Peyer's patch (tissue), 4 donors: ENCODE measurements at regions not wholly inside any gene's neighbourhood (a gene's known extent, or its start where the extent isn't known, plus 50 kb on each side); places are given as distances from the start of the nearest gene placed in this dataset.

ENCODE experiments used
- DNase-seq, 3 donors: peaks; one replicate each; pipeline ENCODE4 v3.0.0-alpha.2; 2017 to 2019
- H3K27ac ChIP-seq, 4 donors: fragments of 200-600 bp; sonication (generic); one replicate each; pipeline ENCODE4 v1.5.1; 2016 to 2019
- H3K27me3 ChIP-seq, 2 donors: fragments of 200-600 bp; sonication (generic); one replicate each; pipeline ENCODE4 v1.5.1; 2019
- H3K36me3 ChIP-seq, 3 donors: fragments of 200-600 bp; sonication (generic); one replicate each; pipeline ENCODE4 v1.5.1; 2016 to 2019
- H3K4me1 ChIP-seq, 4 donors: fragments of 200-600 bp; sonication (generic); one replicate each; pipeline ENCODE4 v1.5.1; 2016 to 2019
- H3K4me3 ChIP-seq, 4 donors: fragments of 200-600 bp; sonication (generic); 1 replicate in 3 of 4; 2 replicates in 1 of 4; pipeline ENCODE4 v1.5.1; 2016 to 2019; ENCODE audit warnings: mild to moderate bottlenecking in 1 of 4
- H3K9me3 ChIP-seq, 4 donors: fragments of 200-600 bp; sonication (generic); one replicate each; pipeline ENCODE4 v1.5.1; 2016 to 2019; ENCODE audit warnings: mild to moderate bottlenecking in 1 of 4
- POLR2A ChIP-seq, 2 donors: fragments of 450-650 bp; IDR thresholded peaks; one replicate each; pipeline ENCODE4 v1.5.1; 2017; ENCODE audit warnings: antibody characterized with exemption in 2 of 2, mild to moderate bottlenecking in 2 of 2, moderate library complexity in 2 of 2
- TF ChIP-seq, protein P1 (sequence below), 6 experiments: fragments of 450-650 bp in 4 of 6; fragments of 200-600 bp in 2 of 6; sonication (generic) in 1 of 6; IDR thresholded peaks; one replicate each; pipeline ENCODE4 v1.5.1; 2017 to 2019; ENCODE audit warnings: antibody characterized with exemption in 6 of 6, mild to moderate bottlenecking in 3 of 6, moderate library complexity in 1 of 6

DNA sequence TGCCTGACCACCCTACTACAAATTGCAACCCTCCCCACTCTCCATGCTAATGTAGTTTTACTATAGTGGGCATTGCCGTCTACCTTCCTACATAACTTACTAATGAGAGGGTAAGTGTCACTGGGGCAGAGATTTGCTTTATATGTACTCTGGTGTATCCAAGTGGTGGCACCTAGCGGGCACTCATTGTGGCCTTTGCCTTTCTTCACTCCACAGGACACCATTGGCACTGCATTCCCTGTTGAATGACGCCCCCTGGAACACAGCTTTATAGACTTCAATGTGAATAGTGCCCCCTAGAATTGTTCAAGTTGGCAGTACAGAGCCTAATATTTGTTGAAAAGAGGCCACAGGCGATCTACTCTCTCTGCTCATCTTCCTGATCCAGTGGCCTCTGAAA, 215.8 kb downstream of the MID1IP1 start:
- TF ChIP-seq, protein P1, sequence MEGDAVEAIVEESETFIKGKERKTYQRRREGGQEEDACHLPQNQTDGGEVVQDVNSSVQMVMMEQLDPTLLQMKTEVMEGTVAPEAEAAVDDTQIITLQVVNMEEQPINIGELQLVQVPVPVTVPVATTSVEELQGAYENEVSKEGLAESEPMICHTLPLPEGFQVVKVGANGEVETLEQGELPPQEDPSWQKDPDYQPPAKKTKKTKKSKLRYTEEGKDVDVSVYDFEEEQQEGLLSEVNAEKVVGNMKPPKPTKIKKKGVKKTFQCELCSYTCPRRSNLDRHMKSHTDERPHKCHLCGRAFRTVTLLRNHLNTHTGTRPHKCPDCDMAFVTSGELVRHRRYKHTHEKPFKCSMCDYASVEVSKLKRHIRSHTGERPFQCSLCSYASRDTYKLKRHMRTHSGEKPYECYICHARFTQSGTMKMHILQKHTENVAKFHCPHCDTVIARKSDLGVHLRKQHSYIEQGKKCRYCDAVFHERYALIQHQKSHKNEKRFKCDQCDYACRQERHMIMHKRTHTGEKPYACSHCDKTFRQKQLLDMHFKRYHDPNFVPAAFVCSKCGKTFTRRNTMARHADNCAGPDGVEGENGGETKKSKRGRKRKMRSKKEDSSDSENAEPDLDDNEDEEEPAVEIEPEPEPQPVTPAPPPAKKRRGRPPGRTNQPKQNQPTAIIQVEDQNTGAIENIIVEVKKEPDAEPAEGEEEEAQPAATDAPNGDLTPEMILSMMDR (IDR thresholded peaks at IDR 0.05), result peak in 3 of 6 experiments; percentile 48 to 66 (median 63)
- no peak for TF ChIP-seq POLR2A (IDR thresholded peaks at IDR 0.05)
- Histone ChIP-seq H3K4me3 (peak overlapping the region in 1 of 4 donors; percentile 6), H3K36me3 (no peaks in the 10 kb centered on the region), H3K9me3 (no peaks in the 10 kb centered on the region), H3K27ac (peak overlapping the region in 3 of 4 donors; percentile 22 to 78 (median 63)), H3K27me3 (no peaks in the 10 kb centered on the region), H3K4me1 (no peaks in the 10 kb centered on the region)
- DNase-seq, result peak in 1 of 3 donors; percentile 58

DNA sequence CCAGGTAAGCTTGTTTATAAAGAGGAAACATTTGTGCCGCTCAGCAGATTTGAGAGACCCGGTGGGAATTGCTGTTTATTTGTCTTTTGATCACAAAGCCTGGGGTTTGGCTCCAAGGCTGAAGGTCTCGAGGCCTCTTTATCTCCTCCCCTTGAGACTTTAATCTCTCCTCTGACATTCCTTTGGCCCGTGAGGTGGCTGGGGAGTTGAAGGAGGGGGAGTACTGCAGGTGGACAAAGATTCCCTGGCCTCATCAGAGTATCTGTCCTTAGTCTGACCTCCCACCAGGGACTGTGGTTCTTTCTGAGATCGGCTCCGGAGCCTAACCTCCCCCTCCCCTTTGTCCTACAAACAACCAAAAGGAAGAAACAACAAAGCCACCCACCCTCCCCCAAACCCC, 216.5 kb downstream of the MID1IP1 start:
- H3K4me3 ChIP-seq, result no peak overlapping the region
- TF ChIP-seq, protein P1 (IDR thresholded peaks at IDR 0.05), result no peak
- no peak for TF ChIP-seq POLR2A (IDR thresholded peaks at IDR 0.05)
- no peak for DNase-seq
- H3K36me3 ChIP-seq, result no peaks in the 10 kb centered on the region
- H3K27me3 ChIP-seq, result no peaks in the 10 kb centered on the region
- H3K4me1 ChIP-seq, result no peaks in the 10 kb centered on the region
- no peaks in the 10 kb centered on the region for H3K9me3 ChIP-seq
- peak overlapping the region in 3 of 4 donors; percentile 22 to 78 (median 63) for H3K27ac ChIP-seq

DNA sequence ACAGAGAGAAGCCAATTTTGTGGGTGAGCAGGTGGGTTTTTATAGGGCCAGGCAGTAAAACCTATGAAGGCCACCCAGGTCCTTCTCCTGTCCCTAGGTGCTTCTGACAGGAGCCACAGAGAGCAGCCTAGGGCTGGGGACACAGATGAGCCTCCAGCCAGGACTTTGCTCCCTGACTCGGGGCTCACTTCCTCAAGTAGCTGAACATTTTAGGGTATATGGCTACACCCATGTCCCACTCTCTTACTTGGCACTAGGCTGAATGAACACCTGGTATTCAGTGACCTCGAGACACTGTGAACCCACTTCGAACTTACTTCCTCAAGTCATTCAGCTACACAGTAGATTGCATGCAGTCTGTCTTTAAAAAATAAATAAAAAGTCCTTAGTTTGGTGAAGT, 217.3 kb downstream of the MID1IP1 start:
- no peak overlapping the region for H3K4me3 ChIP-seq
- DNase-seq, result peak in 1 of 3 donors; percentile 51
- H3K9me3 ChIP-seq, result no peaks in the 10 kb centered on the region
- no peaks in the 10 kb centered on the region for H3K36me3 ChIP-seq
- H3K27ac ChIP-seq, result peak overlapping the region in 3 of 4 donors; percentile 12 to 78 (median 56)
- TF ChIP-seq, protein P1 (IDR thresholded peaks at IDR 0.05), result no peak
- TF ChIP-seq POLR2A (IDR thresholded peaks at IDR 0.05), result no peak
- no peaks in the 10 kb centered on the region for H3K27me3 ChIP-seq
- no peaks in the 10 kb centered on the region for H3K4me1 ChIP-seq

DNA sequence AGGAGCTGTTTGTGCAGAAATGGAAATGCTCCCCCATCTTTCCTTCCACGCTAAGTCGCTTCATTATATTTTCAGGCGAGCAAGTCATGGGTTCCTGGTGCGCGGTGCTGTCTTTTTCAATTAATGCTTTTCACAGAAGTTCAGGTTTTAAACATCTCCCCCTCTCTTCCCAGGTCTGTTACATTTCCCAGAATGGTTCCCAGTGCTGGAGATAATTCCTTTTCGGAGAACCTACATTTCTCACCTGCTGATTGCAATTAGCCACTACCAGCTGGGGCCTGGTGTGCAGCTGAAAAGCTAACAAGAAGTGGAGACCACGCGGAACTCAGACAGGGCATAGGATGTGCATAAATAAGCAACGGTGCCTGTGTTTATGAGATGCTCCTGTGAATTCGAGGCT, 217.8 kb downstream of the MID1IP1 start:
- DNase-seq, result no peak
- Histone ChIP-seq H3K27me3 (no peaks in the 10 kb centered on the region), H3K4me1 (no peaks in the 10 kb centered on the region), H3K27ac (peak overlapping the region in 1 of 4 donors; percentile 56), H3K36me3 (no peaks in the 10 kb centered on the region), H3K4me3 (no peak overlapping the region), H3K9me3 (no peaks in the 10 kb centered on the region)
- TF ChIP-seq POLR2A (IDR thresholded peaks at IDR 0.05), result no peak
- TF ChIP-seq, protein P1 (IDR thresholded peaks at IDR 0.05), result no peak

DNA sequence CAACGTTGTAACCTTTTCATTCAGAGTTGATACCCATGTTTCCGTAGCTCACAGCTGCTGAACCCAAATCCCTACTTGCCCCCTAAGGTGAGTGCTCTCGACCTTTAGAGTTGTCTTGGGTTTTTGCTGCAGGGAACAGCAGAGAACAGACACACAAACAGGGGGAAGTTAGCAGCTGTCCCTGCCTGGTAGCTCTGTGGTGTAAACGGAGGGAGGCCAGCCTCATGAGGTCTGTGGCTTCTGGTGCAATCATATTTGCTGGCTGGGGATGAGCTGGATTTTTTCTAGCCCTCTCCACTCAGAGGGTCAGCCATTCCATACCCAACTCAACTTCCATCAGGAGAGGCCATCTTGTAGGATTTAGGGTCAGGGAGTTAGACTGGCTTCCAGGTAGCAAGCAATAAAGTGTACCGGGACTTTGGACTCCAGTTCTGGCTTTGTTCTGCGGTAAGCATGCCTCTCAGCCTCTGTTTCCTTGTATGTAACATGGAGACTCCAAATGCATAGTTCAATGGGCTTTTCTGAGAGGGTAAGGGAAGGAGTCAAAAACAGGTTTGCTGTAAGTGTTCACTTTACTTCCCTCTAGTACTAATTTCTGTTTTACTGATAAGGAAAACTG, 218.9 kb downstream of the MID1IP1 start:
- Histone ChIP-seq H3K4me3 (no peak overlapping the region), H3K4me1 (no peaks in the 10 kb centered on the region), H3K27me3 (no peaks in the 10 kb centered on the region), H3K36me3 (no peaks in the 10 kb centered on the region), H3K27ac (no peak overlapping the region), H3K9me3 (no peaks in the 10 kb centered on the region)
- TF ChIP-seq, protein P1 (IDR thresholded peaks at IDR 0.05), result no peak
- no peak for TF ChIP-seq POLR2A (IDR thresholded peaks at IDR 0.05)
- DNase-seq, result no peak
